ENCODE measurements at regions not wholly inside any gene's neighbourhood (a gene's known extent, or its start where the extent isn't known, plus 50 kb on each side); places are given as distances from the start of the nearest gene placed in this dataset.

DNA sequence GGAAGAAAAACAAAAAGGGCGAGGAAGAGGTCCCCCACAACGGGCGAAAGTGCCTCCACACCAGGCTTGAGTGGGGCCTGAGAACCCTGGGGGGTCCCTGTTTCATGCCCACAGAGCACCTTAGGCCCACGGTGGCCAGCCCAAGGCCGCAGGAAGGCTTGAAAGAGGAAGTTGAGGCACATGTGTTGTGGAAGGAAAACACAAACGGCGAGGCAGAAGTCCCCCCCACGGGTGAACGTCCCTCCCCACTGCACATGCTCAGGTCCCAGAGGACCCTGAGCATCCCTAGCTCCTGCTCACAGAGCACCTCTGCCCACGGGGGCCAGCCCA, 371.5 kb downstream of the ALG10 start:
- TF ChIP-seq CTCF (IDR thresholded peaks at IDR 0.05; ENCODE audit: extremely low read depth in 1 of 2, insufficient read depth in 1 of 2, low read depth in 1 of 2, low read length in 2 of 2) (no peak), MYC (IDR thresholded peaks at IDR 0.05; ENCODE audit: low read depth, low read length) (no peak), POLR2A (IDR thresholded peaks at IDR 0.05; ENCODE audit: low read depth, low read length) (no peak), POLR2AphosphoS5 (IDR thresholded peaks at IDR 0.05; ENCODE audit: insufficient read depth, low read depth, low read length) (no peak), FOS (IDR thresholded peaks at IDR 0.05; ENCODE audit: borderline replicate concordance, insufficient read depth, low read length) (no peak)
